HL-60 (cell line): ENCODE measurements at regions not wholly inside any gene's neighbourhood (a gene's known extent, or its start where the extent isn't known, plus 50 kb on each side); places are given as distances from the start of the nearest gene placed in this dataset.

Source experiments
- DNase-seq, 2 experiments: peaks; one replicate each; pipeline ENCODE4 v3.0.0-alpha.2; 2010 to 2020; ENCODE audit warnings: low read depth in 1 of 2, low spot score in 1 of 2
- H3K27ac ChIP-seq: fragments of 250-450 bp; sonication (Bioruptor Pico); replicated peaks from 2 replicates; pipeline ENCODE4 v1.5.1; 2020; ENCODE audit warnings: mild to moderate bottlenecking, moderate library complexity
- H3K27me3 ChIP-seq: fragments of 250-450 bp; sonication (Bioruptor Pico); 2 replicates; pipeline ENCODE4 v1.5.1; 2021; ENCODE audit warnings: mild to moderate bottlenecking, moderate library complexity; ENCODE audit not compliant: insufficient read depth, poor library complexity, severe bottlenecking
- H3K4me3 ChIP-seq: replicated peaks from 2 replicates; pipeline ENCODE4 v1.5.1; 2011; ENCODE audit warnings: mild to moderate bottlenecking, control low read depth, low read length; ENCODE audit not compliant: insufficient read depth
- GABPA ChIP-seq: IDR thresholded peaks from 2 replicates; pipeline ENCODE4 v1.6.1; 2012; ENCODE audit warnings: low read depth
- POLR2AphosphoS5 ChIP-seq: IDR thresholded peaks from 2 replicates; pipeline ENCODE4 v1.6.1; 2012; ENCODE audit warnings: low read depth
- REST ChIP-seq: IDR thresholded peaks from 2 replicates; pipeline ENCODE4 v1.6.1; 2012; ENCODE audit warnings: low read depth; ENCODE audit not compliant: insufficient replicate concordance
- SPI1 ChIP-seq: IDR thresholded peaks from 2 replicates; pipeline ENCODE4 v1.6.1; 2012; ENCODE audit warnings: low read depth, mild to moderate bottlenecking, borderline replicate concordance
- TF ChIP-seq, protein P1 (sequence below): IDR thresholded peaks from one replicate; pipeline ENCODE4 v1.5.1; 2011; ENCODE audit warnings: low read length, control low read depth, inconsistent platforms; ENCODE audit not compliant: insufficient read depth

DNA sequence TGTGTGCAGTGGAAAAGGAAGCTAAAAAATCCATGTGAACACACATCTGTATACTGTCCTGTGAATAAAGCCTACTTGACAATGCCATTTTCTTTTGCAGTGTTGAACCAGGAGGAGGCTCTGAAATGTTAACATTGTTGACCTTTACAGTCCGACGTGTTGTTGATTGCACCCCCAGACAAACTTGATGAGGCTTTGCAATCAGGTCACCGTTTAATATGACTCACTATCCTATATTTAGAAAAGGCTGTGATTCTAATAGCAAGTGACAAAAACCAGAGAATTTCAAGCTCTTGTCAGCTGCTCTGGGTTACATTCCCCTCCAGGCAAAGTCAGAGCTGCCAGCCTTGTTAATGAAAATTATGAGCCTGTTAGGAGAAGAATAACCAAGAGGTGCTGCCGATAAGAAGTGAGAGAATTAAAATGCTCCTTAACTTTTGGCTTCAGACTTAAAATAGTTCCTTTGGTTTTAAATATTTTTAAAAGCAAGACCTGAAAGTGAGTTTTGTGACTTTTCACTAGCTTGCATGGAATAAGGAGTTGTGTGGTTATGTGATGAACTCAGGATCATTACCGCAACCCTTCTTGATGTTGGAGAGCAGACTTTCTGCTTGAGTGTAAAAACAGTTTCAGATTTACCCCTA is 162.1 kb downstream of the QPCT start:
- TF ChIP-seq, protein P1, sequence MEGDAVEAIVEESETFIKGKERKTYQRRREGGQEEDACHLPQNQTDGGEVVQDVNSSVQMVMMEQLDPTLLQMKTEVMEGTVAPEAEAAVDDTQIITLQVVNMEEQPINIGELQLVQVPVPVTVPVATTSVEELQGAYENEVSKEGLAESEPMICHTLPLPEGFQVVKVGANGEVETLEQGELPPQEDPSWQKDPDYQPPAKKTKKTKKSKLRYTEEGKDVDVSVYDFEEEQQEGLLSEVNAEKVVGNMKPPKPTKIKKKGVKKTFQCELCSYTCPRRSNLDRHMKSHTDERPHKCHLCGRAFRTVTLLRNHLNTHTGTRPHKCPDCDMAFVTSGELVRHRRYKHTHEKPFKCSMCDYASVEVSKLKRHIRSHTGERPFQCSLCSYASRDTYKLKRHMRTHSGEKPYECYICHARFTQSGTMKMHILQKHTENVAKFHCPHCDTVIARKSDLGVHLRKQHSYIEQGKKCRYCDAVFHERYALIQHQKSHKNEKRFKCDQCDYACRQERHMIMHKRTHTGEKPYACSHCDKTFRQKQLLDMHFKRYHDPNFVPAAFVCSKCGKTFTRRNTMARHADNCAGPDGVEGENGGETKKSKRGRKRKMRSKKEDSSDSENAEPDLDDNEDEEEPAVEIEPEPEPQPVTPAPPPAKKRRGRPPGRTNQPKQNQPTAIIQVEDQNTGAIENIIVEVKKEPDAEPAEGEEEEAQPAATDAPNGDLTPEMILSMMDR, result no peak
- TF ChIP-seq SPI1 (no peak), REST (no peak), POLR2AphosphoS5 (no peak), GABPA (no peak)
- Histone ChIP-seq H3K27me3 (no peaks in the 10 kb centered on the region), H3K27ac (no peak overlapping the region), H3K4me3 (no peak overlapping the region)
- DNase-seq, result no peak

DNA sequence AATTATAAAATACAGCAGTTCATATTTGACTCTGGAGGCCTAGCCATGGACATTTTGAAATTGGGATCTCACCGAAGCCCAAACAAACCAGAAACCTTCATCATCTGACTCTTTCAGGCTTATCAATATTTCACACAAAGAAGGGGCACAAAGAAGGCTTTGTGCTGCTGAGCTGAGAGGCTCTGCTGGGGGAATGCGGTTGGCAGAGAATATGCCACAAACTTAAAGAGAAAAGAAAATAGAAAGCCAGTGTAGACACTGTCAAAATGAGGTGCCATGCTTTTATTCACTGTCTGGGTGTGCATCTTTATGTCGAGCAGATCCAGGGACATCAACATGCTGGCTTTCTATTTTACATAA is 162.6 kb downstream of the QPCT start:
- no peak for TF ChIP-seq GABPA
- no peak for TF ChIP-seq SPI1
- no peak for TF ChIP-seq POLR2AphosphoS5
- TF ChIP-seq, protein P1, result no peak
- TF ChIP-seq REST, result no peak
- Histone ChIP-seq H3K27me3 (no peaks in the 10 kb centered on the region), H3K4me3 (no peak overlapping the region), H3K27ac (no peak overlapping the region)
- DNase-seq, result no peak

DNA sequence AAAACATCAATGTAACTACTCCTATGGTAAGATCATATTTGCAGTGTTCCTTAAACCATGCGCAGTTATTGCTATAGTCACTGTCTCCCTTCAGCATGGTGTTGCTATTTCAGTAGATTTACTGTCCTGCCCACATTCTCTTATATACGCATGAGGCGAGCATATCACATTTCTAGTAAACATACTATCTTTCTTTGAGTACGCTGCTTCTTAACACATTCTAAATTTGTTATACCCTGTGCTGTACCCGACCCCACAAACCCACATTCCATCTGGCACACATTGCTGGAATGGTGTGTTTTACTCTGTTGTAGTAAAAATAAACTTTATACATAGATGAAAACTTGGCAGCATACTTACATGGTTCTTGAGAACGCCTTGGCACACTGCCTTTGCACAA is 163.3 kb downstream of the QPCT start:
- no peak for DNase-seq
- Histone ChIP-seq H3K4me3 (no peak overlapping the region), H3K27ac (no peak overlapping the region), H3K27me3 (no peaks in the 10 kb centered on the region)
- no peak for TF ChIP-seq POLR2AphosphoS5
- TF ChIP-seq, protein P1, result no peak

- H3K4me3 ChIP-seq, result no peak overlapping the region
- TF ChIP-seq GABPA (no peak), POLR2AphosphoS5 (no peak), SPI1 (no peak), REST (no peak)
- TF ChIP-seq, protein P1, result no peak
- no peak overlapping the region for H3K27ac ChIP-seq
- H3K27me3 ChIP-seq, result no peaks in the 10 kb centered on the region
- DNase-seq, result no peak
These were observed 158.5 kb downstream of the CDC42EP3 start for GRCh38 chr2:37512971-37513370.
